HG03095 (cell line): ENCODE measurements at regions not wholly inside any gene's neighbourhood (a gene's known extent, or its start where the extent isn't known, plus 50 kb on each side); places are given as distances from the start of the nearest gene placed in this dataset.
"Not testable (repeated sequence)": the region's sequence is repeated elsewhere in the genome, so short reads cannot be mapped to it uniquely, and the experiment has no call there.

Source experiments
- ATAC-seq: cut with Tn5 transposase; IDR thresholded peaks from one replicate; pipeline ENCODE4 v1.9.1; 2021; ENCODE audit warnings: moderate library complexity; ENCODE audit not compliant: unreplicated experiment

DNA sequence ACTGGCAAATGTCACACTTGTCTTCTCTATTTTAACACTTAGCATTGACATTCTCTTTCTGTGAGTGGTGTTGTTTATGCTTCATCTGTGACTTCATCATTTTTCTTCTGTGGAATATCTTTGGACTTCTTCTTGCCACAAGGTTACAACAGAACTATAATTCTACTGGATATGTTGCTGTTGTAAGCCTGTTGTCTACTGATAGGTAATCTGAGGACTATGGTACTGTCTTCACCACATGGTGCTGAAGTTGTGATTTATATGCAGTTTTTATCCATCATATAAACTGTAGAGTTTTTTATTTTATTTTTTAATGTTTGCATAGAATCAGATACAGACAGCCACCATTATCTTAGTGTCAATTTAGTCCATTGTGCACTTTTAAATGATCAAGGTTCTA, 622.2 kb upstream of the CNTN5 start:
- ATAC-seq, result no peak

DNA sequence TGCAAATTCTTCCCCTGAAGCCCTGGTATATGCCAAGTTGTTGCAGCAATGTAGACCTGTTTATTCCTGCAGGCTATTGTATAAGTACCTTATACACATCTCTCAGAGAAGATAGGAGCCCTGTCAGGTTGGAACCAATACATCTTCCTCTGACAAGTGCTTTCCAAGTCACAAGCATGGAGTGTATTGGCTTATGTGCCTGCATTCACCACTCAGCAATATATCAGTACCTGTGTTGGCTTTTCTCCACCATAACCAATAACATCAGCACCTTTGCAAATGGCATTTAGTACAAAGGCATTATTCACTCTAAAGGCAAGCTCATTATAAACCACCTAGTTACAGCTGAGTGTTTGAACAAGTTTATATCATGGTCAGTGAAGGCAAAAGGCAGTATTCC, 611.7 kb upstream of the CNTN5 start:
- ATAC-seq, result no peak

DNA sequence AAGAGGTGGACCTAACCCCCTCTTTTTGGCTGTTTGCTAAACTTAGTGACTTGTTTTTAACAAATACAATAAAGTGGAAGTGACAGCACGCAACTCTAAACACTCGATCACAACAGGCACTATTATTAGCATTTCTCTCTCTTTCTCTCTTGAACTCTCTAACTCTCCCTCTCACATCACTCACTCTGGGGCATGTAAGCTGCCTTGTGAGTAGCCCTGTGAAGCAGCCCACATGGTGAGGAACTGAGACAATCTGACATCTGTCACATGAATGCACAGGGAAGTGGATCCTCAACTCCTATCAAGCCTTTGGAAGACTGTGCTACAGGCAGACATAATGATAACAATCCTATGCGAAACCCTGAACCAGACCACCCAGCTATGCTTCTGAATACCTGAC, 609.0 kb upstream of the CNTN5 start:
- ATAC-seq, result no peak

DNA sequence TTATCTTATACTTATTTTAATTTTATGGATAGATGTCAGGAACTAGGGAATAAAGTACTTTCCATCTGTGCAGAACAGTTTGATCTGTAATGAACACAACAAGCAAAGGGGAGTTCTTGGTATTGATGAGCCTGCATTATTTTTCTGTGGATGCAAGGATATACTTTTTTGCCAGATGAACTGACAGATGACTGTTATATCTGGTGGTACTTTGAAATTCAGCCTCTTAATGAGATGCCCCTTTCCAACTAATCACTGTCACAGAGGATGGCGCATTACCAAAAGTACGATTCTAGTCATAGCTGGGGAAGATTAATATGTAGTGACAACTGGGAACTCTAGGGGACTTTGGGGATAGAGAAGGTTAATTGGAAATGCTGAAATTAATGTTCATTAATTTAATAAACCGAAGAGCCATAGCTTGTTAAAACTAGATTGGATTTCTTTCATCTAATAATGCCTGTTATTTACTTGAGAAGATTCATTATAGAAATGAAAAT, 603.4 kb upstream of the CNTN5 start:
- no peak for ATAC-seq

DNA sequence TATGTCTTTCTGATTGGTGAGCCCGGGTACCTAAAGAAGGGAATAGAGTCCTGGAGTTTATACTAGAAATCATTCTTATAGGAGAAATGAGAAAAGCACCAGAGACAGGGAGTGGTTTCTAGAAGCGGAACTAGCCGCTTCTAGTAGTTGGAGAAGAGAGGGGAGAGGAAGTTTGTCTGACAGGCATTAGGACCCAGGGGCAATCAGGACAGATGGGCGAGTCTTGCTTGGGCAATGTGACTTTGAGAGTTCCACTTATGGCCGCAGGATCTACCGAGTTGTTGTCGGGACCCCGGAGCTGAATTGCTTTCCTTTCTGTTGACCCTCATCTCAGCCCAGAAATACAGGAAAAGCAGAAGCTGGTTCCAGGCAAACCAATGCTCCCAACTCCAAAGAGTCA, 596.8 kb upstream of the CNTN5 start:
- no peak for ATAC-seq

DNA sequence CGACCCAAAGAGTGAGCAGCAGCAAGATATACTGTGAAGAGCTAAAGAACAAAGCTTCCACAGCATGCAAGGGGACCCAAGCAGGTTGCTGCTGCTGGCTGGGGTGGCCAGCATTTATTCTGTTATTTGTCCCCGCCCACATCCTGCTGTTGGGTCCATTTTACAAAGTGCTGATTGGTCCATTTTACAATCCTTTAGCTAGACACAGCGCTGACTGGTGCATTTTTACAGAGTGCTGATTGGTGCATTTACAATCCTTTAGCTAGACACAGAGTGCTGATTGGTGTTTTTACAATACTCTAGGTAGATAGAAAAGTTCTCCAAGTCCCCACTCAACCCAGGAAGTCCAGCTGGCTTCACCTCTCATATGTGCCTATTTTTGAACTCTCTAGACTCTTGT, 596.0 kb upstream of the CNTN5 start:
- not testable (repeated sequence) for ATAC-seq

DNA sequence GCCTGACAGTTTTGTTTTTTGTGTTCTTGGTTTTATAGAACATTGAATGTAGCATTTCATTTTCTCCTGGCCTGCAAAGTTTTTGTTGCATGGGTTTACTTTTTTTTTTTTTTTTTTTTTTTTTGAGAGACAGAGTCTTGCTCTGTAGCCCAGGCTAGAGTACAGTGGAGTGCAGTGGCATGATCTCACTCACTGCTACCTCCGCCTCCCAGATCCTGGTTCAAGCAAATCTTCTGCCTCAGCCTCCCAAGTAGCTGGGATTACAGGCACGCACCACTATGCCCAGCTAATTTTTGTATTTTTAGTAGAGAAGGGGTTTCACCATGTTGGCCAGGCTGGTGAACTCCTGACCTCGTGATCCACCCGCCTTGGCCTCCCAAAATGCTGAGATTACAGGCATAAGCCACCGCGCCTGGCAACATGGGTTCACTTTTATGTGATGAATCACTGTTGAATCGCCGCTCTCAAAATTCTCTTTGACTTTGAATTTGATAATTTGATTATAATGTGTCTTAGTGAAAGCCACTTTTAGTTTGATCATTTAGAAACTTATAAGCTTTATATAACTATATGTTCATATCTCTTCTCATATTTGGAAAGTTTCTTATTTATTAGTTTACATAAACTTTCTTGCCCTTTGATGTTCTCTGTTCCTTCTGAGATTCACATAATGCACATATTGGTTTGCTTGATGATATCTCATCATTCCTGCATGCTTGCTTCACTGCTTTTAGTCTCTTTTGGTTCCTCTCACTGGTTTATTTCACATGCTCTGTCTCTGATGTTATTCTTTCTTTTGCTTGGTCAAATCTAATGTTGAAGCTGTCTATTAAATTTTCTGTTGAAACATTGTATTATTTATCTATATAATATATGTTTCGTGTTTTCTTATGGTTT, 589.0 kb upstream of the CNTN5 start:
- ATAC-seq, result no peak

DNA sequence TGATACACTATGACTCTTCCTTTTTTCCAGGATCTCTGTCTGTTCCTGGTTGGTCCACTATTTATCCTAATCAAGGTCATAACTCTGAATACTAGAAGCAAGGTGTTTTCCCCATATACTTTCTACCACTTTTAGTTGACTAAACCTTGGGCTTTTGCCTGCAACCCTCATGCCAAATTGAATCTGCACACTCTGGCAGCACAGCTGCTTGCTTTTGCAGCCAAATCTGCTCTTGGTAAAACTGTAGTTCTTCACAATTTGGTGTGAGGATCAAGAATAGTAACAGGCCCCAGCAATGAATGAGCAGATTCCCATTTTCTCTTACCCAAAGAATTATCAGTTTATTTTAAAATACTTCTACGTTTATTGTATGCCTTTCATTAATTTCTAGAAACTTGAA, 586.5 kb upstream of the CNTN5 start:
- no peak for ATAC-seq

DNA sequence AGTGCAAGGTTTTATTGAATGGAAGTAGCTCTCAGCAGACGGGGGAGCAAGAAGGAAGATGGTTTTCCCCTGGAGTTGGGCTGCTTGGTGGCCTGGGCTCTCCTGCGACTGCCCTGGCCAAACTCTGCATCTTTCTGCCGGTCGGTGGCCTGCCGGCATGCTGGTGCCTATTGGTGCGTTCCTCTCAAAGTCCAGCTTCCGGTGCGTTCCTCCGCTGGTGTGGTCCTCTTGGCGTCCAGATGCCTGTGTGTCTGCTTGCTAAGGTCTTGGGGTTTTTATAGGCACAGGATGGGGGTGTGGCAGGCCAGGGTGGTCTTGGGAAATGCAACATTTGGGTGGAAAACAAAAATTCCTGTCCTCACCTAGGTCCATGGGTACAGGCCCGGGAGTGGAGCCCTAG, 567.4 kb upstream of the CNTN5 start:
- no peak for ATAC-seq

DNA sequence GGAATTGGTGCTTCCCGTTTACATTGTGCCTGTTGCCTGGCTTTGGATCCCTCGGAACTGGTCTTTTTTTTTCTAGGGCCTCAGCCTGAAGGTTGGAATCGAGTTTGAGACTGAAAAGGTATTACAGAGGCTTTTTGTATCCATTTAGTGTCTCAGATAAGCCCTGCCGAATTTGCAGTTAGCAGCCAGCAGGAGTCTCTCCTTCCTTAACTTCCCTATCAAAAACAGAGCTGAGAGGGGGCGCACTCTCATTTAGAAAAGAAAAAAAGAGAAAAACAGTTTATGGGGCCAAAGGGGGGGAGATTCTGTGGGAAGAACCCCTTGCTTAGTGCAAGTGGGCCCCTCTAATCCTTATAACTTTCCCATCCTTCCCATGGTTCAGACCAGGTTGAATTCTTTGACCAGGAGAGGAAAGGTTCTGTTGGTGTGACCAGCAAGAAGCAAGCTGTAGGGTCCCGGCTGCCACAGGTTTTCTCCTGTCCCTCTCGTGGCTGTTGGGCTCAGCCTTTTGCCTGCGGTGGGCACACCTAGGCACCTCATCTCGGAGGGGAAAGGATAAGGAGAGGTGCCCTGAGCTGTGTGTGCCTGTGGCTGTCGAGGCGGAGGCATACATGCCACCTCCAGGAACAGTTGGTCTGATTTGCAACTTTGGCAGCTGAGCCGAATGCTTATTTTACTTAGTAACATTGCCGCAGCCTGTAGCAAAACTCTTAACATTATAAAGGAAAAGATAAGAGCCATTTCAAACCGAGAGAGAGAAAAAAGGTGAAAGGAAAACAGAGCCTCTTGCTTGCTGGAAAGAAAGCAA, 565.0 kb upstream of the CNTN5 start:
- ATAC-seq, result no peak

DNA sequence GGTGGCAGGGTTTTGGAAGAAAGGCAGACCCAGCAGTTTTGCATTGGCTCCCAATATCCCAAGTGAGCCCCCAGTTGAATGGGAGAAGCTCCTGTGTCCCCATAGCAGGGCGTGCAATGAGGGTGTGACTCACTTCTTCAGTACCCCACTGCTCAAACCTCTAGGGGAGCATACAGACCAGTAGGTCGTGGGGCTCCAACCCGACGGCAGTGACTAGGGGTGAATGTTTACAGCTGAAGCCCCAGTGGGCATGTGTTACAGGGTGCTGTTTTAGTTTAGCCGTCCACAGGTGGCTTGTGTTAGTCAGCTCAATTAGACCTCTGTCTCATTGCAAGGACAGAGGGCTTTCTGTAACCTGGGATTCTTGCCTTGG, 564.5 kb upstream of the CNTN5 start:
- ATAC-seq, result no peak

DNA sequence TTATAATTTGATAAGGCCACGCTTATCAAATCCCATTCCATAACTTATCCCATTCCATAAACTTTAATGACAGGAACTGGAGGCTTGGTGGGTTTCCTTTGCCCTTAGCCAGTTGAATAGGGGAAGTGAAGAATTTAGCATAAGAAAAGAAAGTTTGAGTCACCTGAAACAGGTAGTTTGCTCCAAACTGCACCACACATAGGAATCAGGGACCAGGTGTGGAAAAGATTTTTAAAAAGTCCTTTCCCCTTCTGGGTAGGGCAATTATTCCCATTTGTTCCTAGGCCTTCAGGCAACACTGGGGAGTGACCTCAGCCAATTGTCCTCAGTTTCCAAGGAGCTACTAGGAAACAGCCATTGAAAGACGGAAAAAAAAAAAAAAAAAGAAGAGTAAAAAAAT, 525.7 kb upstream of the CNTN5 start:
- no peak for ATAC-seq

DNA sequence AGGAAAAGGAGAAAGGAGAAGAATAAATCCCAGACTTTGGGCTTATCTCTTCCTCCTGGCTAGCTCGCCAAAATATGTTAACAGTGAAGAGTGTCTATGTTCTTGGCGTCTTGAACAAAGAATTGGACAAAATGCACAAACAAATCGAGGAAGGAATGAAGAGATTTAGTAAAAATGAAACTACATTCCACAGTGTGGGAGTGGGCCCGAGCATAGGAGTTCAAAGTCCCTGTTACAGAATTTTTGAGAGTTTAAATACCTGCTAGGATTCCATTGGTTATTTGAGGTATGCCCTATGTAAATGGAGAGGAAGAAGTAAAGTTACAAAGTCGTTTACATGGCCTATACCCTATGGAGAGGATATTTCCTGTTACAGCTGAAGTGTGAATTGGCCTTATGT, 525.1 kb upstream of the CNTN5 start:
- ATAC-seq, result no peak

DNA sequence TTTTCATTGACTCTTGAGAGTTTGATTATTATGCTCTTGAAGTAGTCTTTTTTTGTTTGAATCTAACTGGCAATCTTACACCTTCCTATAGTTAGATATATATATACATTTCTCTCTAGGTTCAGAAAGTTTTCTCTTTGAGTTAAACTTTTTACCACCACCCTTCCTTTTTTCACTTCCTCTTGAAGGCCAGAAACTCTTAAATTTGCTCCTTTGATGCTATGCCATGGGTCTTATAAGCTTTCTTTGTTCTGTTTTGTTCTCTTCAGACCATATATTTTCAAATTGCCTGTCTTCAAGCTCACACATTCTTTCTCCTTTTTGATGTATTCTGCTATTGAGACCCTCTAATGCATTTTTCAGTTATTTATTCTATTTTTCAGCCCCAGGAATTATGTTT, 513.5 kb upstream of the CNTN5 start:
- ATAC-seq, result no peak

DNA sequence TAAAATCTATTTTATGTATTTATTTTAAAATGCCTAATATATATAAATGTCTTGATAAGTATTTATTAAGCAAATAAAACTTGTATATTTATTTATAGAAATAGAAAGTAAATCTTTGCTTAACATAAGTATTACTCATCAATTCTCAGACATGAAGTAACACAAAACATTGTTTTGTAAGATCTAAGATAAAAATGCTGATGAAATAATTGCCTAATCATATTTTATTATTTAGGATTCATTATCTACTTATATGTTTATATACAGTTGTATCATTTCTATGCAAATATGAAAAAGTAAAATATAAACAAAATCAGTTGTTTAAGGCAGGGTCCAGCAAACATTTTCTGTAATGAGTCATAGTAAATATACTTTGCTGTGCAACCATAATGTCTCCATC, 507.8 kb upstream of the CNTN5 start:
- ATAC-seq, result no peak

DNA sequence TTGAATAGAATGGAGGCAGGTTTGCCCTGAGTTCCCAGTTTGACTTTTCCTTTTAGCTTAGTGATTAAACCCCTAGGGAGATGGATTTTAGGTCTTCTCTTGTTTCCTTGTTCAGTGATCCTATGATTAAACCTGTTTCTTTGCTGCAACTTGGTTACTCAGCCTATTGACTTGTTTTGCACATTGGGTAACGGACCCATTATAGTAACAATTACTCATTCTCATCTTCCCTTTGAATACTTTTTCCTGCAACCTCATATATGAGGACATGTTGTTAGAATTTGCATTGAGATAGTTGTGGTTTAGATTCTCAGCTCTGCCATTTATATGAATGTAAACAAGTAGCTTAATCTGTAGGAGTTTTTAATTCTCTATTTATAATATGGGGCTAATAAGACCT, 489.2 kb upstream of the CNTN5 start:
- ATAC-seq, result no peak

DNA sequence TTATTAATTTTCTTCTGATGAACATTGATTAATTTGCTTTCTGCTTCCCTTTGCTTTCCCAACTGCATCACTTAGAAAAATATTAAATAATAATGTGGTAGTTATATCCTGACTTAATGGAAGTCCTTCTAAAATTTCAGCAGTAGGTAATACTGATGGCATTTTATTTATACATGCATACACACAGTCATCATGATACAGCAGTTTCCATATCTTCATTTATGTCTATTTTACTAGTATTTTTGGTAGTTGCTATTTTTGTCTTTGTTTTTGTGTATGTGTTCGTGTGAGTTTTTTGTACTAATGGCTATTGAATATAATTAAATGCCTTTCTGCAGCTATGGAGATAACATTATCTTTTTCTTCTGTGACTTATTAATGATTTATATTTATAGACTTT, 484.7 kb upstream of the CNTN5 start:
- no peak for ATAC-seq

DNA sequence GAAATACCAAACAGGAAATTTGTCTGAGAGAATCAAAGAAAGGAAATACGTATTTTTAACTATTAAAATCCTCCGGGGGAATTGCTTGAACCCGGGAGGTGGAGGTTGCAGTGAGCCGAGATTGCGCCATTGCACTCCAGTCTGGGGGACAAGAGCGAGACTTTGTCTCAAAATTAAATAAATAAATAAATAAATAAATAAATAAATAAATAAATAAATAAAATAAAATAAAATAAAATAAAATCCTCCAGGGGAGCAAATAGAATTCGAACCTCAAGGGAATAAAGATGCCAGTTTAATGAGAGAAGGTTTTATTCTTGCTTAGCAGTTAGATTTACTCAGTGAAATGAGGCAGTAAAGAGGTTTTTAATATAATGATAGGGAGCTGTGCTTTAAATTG, 482.4 kb upstream of the CNTN5 start:
- not testable (repeated sequence) for ATAC-seq

DNA sequence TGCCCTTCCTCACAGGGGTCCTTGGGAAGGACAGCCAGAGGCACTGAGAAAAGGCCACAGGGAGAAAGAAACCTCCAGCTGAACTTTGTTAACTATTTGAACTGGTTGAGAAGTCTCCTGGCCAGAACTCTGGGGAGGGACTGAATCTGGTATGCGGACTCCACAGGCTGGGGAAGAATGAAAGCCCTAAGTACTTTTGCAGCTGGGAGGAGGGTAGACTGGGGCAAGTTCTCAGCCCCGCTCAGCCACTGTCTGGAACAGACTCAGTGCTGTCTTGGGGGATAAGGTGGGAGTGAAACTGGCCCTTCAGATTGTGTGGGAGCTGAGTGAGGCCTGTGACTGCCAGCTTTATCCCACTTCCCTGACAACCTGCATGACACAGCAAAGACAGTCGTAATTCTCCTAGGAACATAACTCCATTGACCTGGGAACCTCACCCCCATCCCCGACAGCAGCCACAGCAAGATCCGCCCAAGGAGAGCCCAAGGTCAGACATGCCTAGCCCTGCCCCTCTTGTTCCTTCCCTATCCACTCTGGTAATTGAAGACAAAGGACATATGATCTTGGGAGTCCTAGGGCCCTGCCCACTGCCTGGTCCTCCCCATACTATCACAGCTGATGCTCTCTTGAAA, 475.1 kb upstream of the CNTN5 start:
- no peak for ATAC-seq

DNA sequence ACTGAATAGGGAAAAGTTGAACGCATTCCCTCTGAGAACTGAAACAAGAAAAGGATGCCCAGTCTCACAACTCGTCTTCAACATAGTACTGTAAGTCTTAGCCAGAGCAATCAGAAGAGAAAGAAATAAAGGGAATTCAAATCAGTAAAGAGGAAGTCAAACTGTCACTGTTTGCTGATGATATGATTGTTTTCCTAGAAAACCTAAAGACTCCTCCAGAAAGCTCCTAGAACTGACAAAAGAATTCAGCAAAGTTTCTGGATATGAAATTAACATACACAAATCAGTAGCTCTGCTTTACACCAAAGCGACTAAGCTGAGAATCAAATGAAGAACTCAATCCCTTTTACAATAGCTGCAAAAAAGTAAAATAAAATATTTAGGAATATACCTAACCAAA, 471.2 kb upstream of the CNTN5 start:
- no peak for ATAC-seq

DNA sequence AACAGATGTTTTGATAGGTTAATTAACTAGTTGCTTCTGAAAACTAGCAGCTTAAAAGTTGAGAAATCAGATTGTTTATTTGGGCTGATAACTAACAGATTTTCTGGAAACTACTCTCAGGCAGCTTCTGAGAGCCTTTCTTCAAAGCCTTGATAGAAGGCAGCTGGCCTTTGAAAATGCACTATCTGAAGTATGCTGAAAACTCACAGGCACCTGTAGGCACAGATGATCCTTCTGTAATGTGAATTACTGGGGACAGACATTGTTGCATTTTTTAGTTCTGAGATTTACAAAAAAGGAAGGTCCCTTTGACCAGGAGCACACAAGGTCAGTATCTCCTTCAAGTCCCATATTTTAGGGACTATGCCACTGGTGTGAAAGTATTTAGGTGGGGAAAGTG, 460.8 kb upstream of the CNTN5 start:
- ATAC-seq, result no peak

DNA sequence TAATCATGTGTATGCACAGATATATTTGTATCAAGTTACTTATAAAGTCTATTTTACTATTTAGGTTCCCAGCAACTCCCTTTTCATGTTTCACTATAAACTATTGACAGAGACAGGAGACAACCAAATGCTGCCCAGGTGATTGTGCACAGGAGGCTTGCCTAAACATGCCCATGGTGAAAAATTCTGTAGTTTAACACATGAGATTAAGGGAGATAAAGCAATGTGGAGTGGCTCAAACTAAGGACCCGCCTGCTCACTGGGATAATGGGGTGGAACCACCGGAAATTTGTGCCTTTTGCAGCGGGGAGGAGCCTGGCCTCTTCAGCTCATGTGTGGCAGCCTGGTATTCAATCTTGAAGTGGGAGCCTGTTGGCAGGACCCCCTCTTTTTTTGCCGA, 459.5 kb upstream of the CNTN5 start:
- ATAC-seq, result no peak
